Liver (tissue), 8 donors: ENCODE measurements at regions not wholly inside any gene's neighbourhood (a gene's known extent, or its start where the extent isn't known, plus 50 kb on each side); places are given as distances from the start of the nearest gene placed in this dataset.

Source experiments
- DNase-seq: peaks from one replicate; pipeline ENCODE4 v3.0.0-alpha.2; 2017; ENCODE audit warnings: low spot score
- H3K27ac ChIP-seq, 2 donors: one replicate each; pipeline ENCODE4 v1.7.0; 2013; ENCODE audit warnings: inconsistent platforms in 2 of 2, low read length in 2 of 2, control low read depth in 1 of 2, low read depth in 1 of 2, mild to moderate bottlenecking in 1 of 2
- H3K27me3 ChIP-seq, 4 donors: one replicate each; pipeline versions ENCODE4 v1.6.1 to v1.7.0; 2013; ENCODE audit warnings: low read length in 3 of 4, inconsistent platforms in 1 of 4, mild to moderate bottlenecking in 1 of 4, moderate library complexity in 1 of 4; ENCODE audit not compliant: control insufficient read depth in 4 of 4, insufficient read depth in 4 of 4
- H3K36me3 ChIP-seq, 4 donors: one replicate each; pipeline versions ENCODE4 v1.6.1 to v1.7.0; 2013; ENCODE audit warnings: low read length in 3 of 4, mild to moderate bottlenecking in 3 of 4, low read depth in 1 of 4, moderate library complexity in 1 of 4; ENCODE audit not compliant: control insufficient read depth in 4 of 4, insufficient read depth in 3 of 4
- H3K4me1 ChIP-seq, 4 donors: one replicate each; pipeline versions ENCODE4 v1.6.1 to v1.7.0; 2013; ENCODE audit warnings: low read length in 3 of 4, mild to moderate bottlenecking in 3 of 4, moderate library complexity in 1 of 4; ENCODE audit not compliant: control insufficient read depth in 4 of 4, insufficient read depth in 4 of 4
- H3K4me3 ChIP-seq, 3 donors: one replicate each; pipeline versions ENCODE4 v1.6.1 to v1.7.0; 2013; ENCODE audit warnings: low read length in 3 of 3, control low read depth in 1 of 3, low read depth in 1 of 3, mild to moderate bottlenecking in 1 of 3
- H3K9ac ChIP-seq, 2 donors: one replicate each; pipeline ENCODE4 v1.7.0; 2013; ENCODE audit warnings: low read length in 2 of 2, mild to moderate bottlenecking in 2 of 2, moderate library complexity in 2 of 2, control low read depth in 1 of 2, low read depth in 1 of 2
- H3K9me3 ChIP-seq, 4 donors: one replicate each; pipeline versions ENCODE4 v1.6.1 to v1.7.0; 2013; ENCODE audit warnings: low read length in 3 of 4; ENCODE audit not compliant: control insufficient read depth in 4 of 4
- ATF3 ChIP-seq: IDR thresholded peaks from 2 replicates; pipeline ENCODE4 v1.6.1; 2016; ENCODE audit warnings: antibody characterized with exemption
- CTCF ChIP-seq: fragments of 150-350 bp; IDR thresholded peaks from 2 replicates; pipeline ENCODE4 v1.5.1; 2017; ENCODE audit warnings: improper control_type of control experiment, low read depth, low read length; ENCODE audit not compliant: missing input control
- EGR1 ChIP-seq, 2 donors: IDR thresholded peaks; 2 replicates each; pipeline ENCODE4 v1.6.1; 2016 to 2018; ENCODE audit warnings: antibody characterized with exemption in 2 of 2, low read depth in 2 of 2
- FOXA1 ChIP-seq: IDR thresholded peaks from 2 replicates; pipeline ENCODE4 v1.6.1; 2016; ENCODE audit warnings: antibody characterized with exemption
- FOXA2 ChIP-seq: IDR thresholded peaks from 2 replicates; pipeline ENCODE4 v1.6.1; 2016; ENCODE audit warnings: antibody characterized with exemption
- GABPA ChIP-seq, 2 donors: IDR thresholded peaks in 1 of 2; conservative IDR thresholded peaks in 1 of 2; 2 replicates each; pipeline ENCODE4 v1.6.1; 2016; ENCODE audit warnings: antibody characterized with exemption in 2 of 2, mild to moderate bottlenecking in 1 of 2, moderate library complexity in 1 of 2
- HNF4A ChIP-seq, 2 donors: conservative IDR thresholded peaks; 2 replicates each; pipeline ENCODE4 v1.6.1; 2016; ENCODE audit warnings: antibody characterized with exemption in 2 of 2, mild to moderate bottlenecking in 2 of 2
- HNF4G ChIP-seq: IDR thresholded peaks from 2 replicates; pipeline ENCODE4 v1.6.1; 2016; ENCODE audit warnings: antibody characterized with exemption
- JUND ChIP-seq, 2 donors: IDR thresholded peaks; 2 replicates each; pipeline ENCODE4 v1.6.1; 2016; ENCODE audit warnings: antibody characterized with exemption in 2 of 2
- NR2F2 ChIP-seq: IDR thresholded peaks from 2 replicates; pipeline ENCODE4 v1.6.1; 2016; ENCODE audit warnings: antibody characterized with exemption
- RAD21 ChIP-seq, 2 donors: IDR thresholded peaks; 2 replicates each; pipeline ENCODE4 v1.6.1; 2016; ENCODE audit warnings: antibody characterized with exemption in 2 of 2, mild to moderate bottlenecking in 2 of 2
- RXRA ChIP-seq, 2 donors: IDR thresholded peaks; 2 replicates each; pipeline ENCODE4 v1.6.1; 2017 to 2018; ENCODE audit warnings: antibody characterized with exemption in 2 of 2, mild to moderate bottlenecking in 1 of 2
- SP1 ChIP-seq: IDR thresholded peaks from 2 replicates; pipeline ENCODE4 v1.6.1; 2018; ENCODE audit warnings: antibody characterized with exemption, mild to moderate bottlenecking
- TAF1 ChIP-seq: conservative IDR thresholded peaks from 2 replicates; pipeline ENCODE4 v1.6.1; 2016; ENCODE audit warnings: antibody characterized with exemption, mild to moderate bottlenecking
- YY1 ChIP-seq: IDR thresholded peaks from 2 replicates; pipeline ENCODE4 v1.6.1; 2016; ENCODE audit warnings: antibody characterized with exemption, mild to moderate bottlenecking
- ZBTB33 ChIP-seq: IDR thresholded peaks from 2 replicates; pipeline ENCODE4 v1.6.1; 2016; ENCODE audit warnings: antibody characterized with exemption
- WGBS: extraction: QIAGEN DNeasy Blood & Tissue Kit; methylation state at CpG from one replicate; pipeline ENCODE4 v1.1.7; 2013; 5-methylcytosine and 5-hydroxymethylcytosine counted together
- donor health status: healthy.
- donor health status: healthy.
- donor health status: healthy.
- donor health status: healthy.
- donor health status: healthy.

- no peak overlapping the region for H3K27ac ChIP-seq
- no peak overlapping the region for H3K4me3 ChIP-seq
- TF ChIP-seq CTCF: no peak
- TF ChIP-seq GABPA (IDR thresholded peaks at IDR 0.05 in 1 of 2, conservative IDR thresholded peaks at IDR 0.05 in 1 of 2): no peak
- TF ChIP-seq RAD21 (IDR thresholded peaks at IDR 0.05): no peak
- no peak for TF ChIP-seq YY1
- TF ChIP-seq HNF4A (conservative IDR thresholded peaks at IDR 0.05): no peak
- TF ChIP-seq FOXA2: no peak
- TF ChIP-seq ZBTB33: no peak
- no peak for TF ChIP-seq ATF3
- TF ChIP-seq NR2F2: no peak
- TF ChIP-seq SP1: no peak
- TF ChIP-seq TAF1: no peak
- TF ChIP-seq FOXA1: no peak
Observed at GRCh38 chr5:118459490-118459889, 528.9 kb downstream of the DTWD2 start.

GRCh38 chr5:118456085-118456484 is 532.3 kb downstream of the DTWD2 start:
- DNase-seq: no peak
- 80% methylated on average over 1 of the region's 1 CpG for WGBS
- Histone ChIP-seq H3K27me3 (peaks cover 0 to 4% (median 0%) of the 10 kb centered on the region in 4 donors), H3K4me1 (no peaks in the 10 kb centered on the region), H3K9ac (no peak overlapping the region), H3K36me3 (no peaks in the 10 kb centered on the region), H3K4me3 (no peak overlapping the region), H3K9me3 (no peaks in the 10 kb centered on the region), H3K27ac (no peak overlapping the region)
- TF ChIP-seq ATF3 (no peak), CTCF (no peak), HNF4G (no peak), JUND (IDR thresholded peaks at IDR 0.05) (no peak), HNF4A (conservative IDR thresholded peaks at IDR 0.05) (no peak), RAD21 (IDR thresholded peaks at IDR 0.05) (no peak), EGR1 (IDR thresholded peaks at IDR 0.05; ENCODE audit: low read depth in 2 of 2) (no peak), RXRA (IDR thresholded peaks at IDR 0.05) (no peak), YY1 (no peak), GABPA (IDR thresholded peaks at IDR 0.05 in 1 of 2, conservative IDR thresholded peaks at IDR 0.05 in 1 of 2) (no peak)

More at GRCh38 chr5:118459490-118459889, 528.9 kb downstream of the DTWD2 start:
- DNase-seq: no peak
- Histone ChIP-seq H3K4me1 (no peaks in the 10 kb centered on the region), H3K36me3 (no peaks in the 10 kb centered on the region), H3K9ac (no peak overlapping the region), H3K27me3 (peaks cover 0 to 4% (median 0%) of the 10 kb centered on the region in 4 donors), H3K9me3 (no peaks in the 10 kb centered on the region)
- 88% methylated on average over 5 of the region's 5 CpGs for WGBS
